Vagina (tissue), 2 donors: ENCODE measurements at regions not wholly inside any gene's neighbourhood (a gene's known extent, or its start where the extent isn't known, plus 50 kb on each side); places are given as distances from the start of the nearest gene placed in this dataset.

Experiments
- DNase-seq, 2 donors: peaks; one replicate each; pipeline ENCODE4 v3.0.0-alpha.2; 2017; ENCODE audit errors: extremely low spot score in 2 of 2
- H3K27ac ChIP-seq: fragments of 200-600 bp; sonication (generic); one replicate; pipeline ENCODE4 v1.5.1; 2019
- H3K27me3 ChIP-seq: fragments of 200-600 bp; sonication (generic); one replicate; pipeline ENCODE4 v1.5.1; 2019
- H3K36me3 ChIP-seq, 2 donors: fragments of 200-600 bp; sonication (generic); one replicate each; pipeline ENCODE4 v1.5.1; 2017 to 2019
- H3K4me1 ChIP-seq: fragments of 200-600 bp; sonication (generic); one replicate; pipeline ENCODE4 v1.5.1; 2019
- H3K4me3 ChIP-seq, 2 donors: fragments of 200-600 bp; sonication (generic); 1 replicate in 1 of 2; 2 replicates in 1 of 2; pipeline ENCODE4 v1.5.1; 2016 to 2019
- H3K9me3 ChIP-seq: fragments of 200-600 bp; sonication (generic); one replicate; pipeline ENCODE4 v1.5.1; 2019
- POLR2A ChIP-seq, 2 donors: fragments of 450-650 bp; IDR thresholded peaks; one replicate each; pipeline ENCODE4 v1.6.1; 2017; ENCODE audit warnings: antibody characterized with exemption in 2 of 2, mild to moderate bottlenecking in 2 of 2, moderate library complexity in 2 of 2
- POLR2AphosphoS5 ChIP-seq, 2 donors: sonication (generic); formaldehyde crosslinking; IDR thresholded peaks; one replicate each; pipeline ENCODE4 v1.9.0; 2017; ENCODE audit warnings: antibody characterized with exemption in 2 of 2, mild to moderate bottlenecking in 2 of 2, low read depth in 1 of 2; ENCODE audit not compliant: insufficient read depth in 1 of 2
- intact Hi-C: fragments of 100-400 bp; cut with DNase I; formaldehyde crosslinking; loops from one replicate; pipeline ENCODE4 v1.15.1; 2023
- TF ChIP-seq, protein P1 (sequence below), 3 experiments: fragments of 450-650 bp in 2 of 3; fragments of 200-600 bp in 1 of 3; sonication (generic) in 1 of 3; IDR thresholded peaks; one replicate each; pipeline ENCODE4 v1.5.1; 2017 to 2019; ENCODE audit warnings: antibody characterized with exemption in 3 of 3, mild to moderate bottlenecking in 2 of 3, moderate library complexity in 2 of 3

DNA sequence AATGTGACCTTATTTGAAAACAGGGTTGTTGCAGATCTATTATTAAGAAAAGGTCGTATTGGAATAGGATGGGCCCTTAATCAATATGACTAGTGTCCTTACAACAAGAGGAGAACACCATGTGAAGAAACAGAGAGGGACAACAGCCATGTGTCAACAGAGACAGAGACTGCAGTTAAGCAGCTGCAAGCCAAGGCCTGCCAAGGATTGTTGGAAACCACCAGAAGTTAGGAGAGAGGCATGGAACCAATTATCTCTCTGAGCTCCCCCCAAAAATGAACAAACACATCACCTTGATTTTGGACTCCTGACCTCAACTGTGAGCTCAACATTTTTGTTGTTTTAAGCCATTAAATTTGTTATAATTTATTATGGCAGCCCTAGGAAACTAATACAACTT, 214.6 kb upstream of the PRKD1 start:
- H3K27ac ChIP-seq = no peak overlapping the region
- H3K36me3 ChIP-seq = no peaks in the 10 kb centered on the region
- DNase-seq = no peak
- H3K4me3 ChIP-seq = no peak overlapping the region
- no peaks in the 10 kb centered on the region for H3K9me3 ChIP-seq
- no peaks in the 10 kb centered on the region for H3K4me1 ChIP-seq
- TF ChIP-seq POLR2AphosphoS5 (IDR thresholded peaks at IDR 0.05; ENCODE audit: insufficient read depth in 1 of 2, low read depth in 1 of 2) = no peak
- TF ChIP-seq, protein P1, sequence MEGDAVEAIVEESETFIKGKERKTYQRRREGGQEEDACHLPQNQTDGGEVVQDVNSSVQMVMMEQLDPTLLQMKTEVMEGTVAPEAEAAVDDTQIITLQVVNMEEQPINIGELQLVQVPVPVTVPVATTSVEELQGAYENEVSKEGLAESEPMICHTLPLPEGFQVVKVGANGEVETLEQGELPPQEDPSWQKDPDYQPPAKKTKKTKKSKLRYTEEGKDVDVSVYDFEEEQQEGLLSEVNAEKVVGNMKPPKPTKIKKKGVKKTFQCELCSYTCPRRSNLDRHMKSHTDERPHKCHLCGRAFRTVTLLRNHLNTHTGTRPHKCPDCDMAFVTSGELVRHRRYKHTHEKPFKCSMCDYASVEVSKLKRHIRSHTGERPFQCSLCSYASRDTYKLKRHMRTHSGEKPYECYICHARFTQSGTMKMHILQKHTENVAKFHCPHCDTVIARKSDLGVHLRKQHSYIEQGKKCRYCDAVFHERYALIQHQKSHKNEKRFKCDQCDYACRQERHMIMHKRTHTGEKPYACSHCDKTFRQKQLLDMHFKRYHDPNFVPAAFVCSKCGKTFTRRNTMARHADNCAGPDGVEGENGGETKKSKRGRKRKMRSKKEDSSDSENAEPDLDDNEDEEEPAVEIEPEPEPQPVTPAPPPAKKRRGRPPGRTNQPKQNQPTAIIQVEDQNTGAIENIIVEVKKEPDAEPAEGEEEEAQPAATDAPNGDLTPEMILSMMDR (IDR thresholded peaks at IDR 0.05) = no peak
- TF ChIP-seq POLR2A (IDR thresholded peaks at IDR 0.05) = no peak
- intact Hi-C loops = no loop called here
- H3K27me3 ChIP-seq = no peaks in the 10 kb centered on the region

GRCh38 chr14:30143627-30144026, 216.0 kb upstream of the PRKD1 start:
- Histone ChIP-seq H3K9me3 (no peaks in the 10 kb centered on the region), H3K4me3 (no peak overlapping the region), H3K27ac (no peak overlapping the region), H3K4me1 (no peaks in the 10 kb centered on the region), H3K27me3 (no peaks in the 10 kb centered on the region), H3K36me3 (no peaks in the 10 kb centered on the region)
- intact Hi-C loops = no loop called here
- TF ChIP-seq POLR2A (IDR thresholded peaks at IDR 0.05) (no peak), POLR2AphosphoS5 (IDR thresholded peaks at IDR 0.05; ENCODE audit: insufficient read depth in 1 of 2, low read depth in 1 of 2) (no peak)
- TF ChIP-seq, protein P1 (IDR thresholded peaks at IDR 0.05) = no peak
- DNase-seq = no peak

GRCh38 chr14:30153717-30154116, 226.1 kb upstream of the PRKD1 start:
- TF ChIP-seq POLR2A (IDR thresholded peaks at IDR 0.05) (no peak), POLR2AphosphoS5 (IDR thresholded peaks at IDR 0.05; ENCODE audit: insufficient read depth in 1 of 2, low read depth in 1 of 2) (no peak)
- TF ChIP-seq, protein P1 (IDR thresholded peaks at IDR 0.05) = no peak
- H3K4me1 ChIP-seq = no peaks in the 10 kb centered on the region
- H3K4me3 ChIP-seq = no peak overlapping the region
- no peak for DNase-seq
- no peaks in the 10 kb centered on the region for H3K36me3 ChIP-seq
- intact Hi-C loops = no loop called here
- H3K27me3 ChIP-seq = no peaks in the 10 kb centered on the region
- H3K9me3 ChIP-seq = no peaks in the 10 kb centered on the region
- H3K27ac ChIP-seq = no peak overlapping the region

- DNase-seq = no peak
- H3K36me3 ChIP-seq = no peaks in the 10 kb centered on the region
- no peaks in the 10 kb centered on the region for H3K27me3 ChIP-seq
- no peaks in the 10 kb centered on the region for H3K4me1 ChIP-seq
- intact Hi-C loops = no loop called here
- no peak overlapping the region for H3K4me3 ChIP-seq
- TF ChIP-seq POLR2A (IDR thresholded peaks at IDR 0.05) = no peak
- no peak for TF ChIP-seq POLR2AphosphoS5 (IDR thresholded peaks at IDR 0.05; ENCODE audit: insufficient read depth in 1 of 2, low read depth in 1 of 2)
- TF ChIP-seq, protein P1 (IDR thresholded peaks at IDR 0.05) = no peak
- no peak overlapping the region for H3K27ac ChIP-seq
- H3K9me3 ChIP-seq = no peaks in the 10 kb centered on the region
These were observed 228.9 kb upstream of the PRKD1 start for GRCh38 chr14:30156571-30156970.

GRCh38 chr14:30158299-30158698, 230.7 kb upstream of the PRKD1 start:
- Histone ChIP-seq H3K27me3 (no peaks in the 10 kb centered on the region), H3K9me3 (no peaks in the 10 kb centered on the region), H3K4me3 (no peak overlapping the region), H3K4me1 (no peaks in the 10 kb centered on the region), H3K27ac (no peak overlapping the region), H3K36me3 (no peaks in the 10 kb centered on the region)
- intact Hi-C loops = no loop called here
- TF ChIP-seq POLR2AphosphoS5 (IDR thresholded peaks at IDR 0.05; ENCODE audit: insufficient read depth in 1 of 2, low read depth in 1 of 2) (no peak), POLR2A (IDR thresholded peaks at IDR 0.05) (no peak)
- TF ChIP-seq, protein P1 (IDR thresholded peaks at IDR 0.05) = no peak
- no peak for DNase-seq
